ENCODE measurements at regions not wholly inside any gene's neighbourhood (a gene's known extent, or its start where the extent isn't known, plus 50 kb on each side); places are given as distances from the start of the nearest gene placed in this dataset.

DNA sequence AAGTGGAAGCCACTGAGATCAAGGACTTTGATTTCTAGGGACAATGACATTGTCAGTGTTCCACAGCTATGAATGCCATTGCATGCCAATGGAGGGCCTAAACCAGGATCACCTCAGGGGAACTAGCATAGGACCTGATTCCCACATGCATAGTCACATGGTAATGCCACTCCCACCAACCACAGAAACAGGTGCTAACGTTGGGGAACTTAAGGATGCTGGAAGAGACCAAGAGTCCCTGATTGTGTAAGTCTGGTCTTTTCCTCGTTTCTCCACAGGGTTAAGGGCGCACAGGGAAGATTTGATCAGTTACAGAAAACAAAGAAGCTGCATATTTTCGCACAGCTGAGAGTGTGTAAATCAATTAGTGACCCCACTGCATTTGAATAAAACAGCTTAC lies 59.4 kb upstream of the CD44 start:
- H3K4me2 ChIP-seq (replicated peaks; ENCODE audit: extremely low read depth, low read length, poor library complexity, severe bottlenecking) = no peak overlapping the region
- intact Hi-C loops (cut with micrococcal nuclease) = loop anchor here in 1 of 2 donors (5.0 to 10.0 kb wide), 3 partner anchors 77 to 225 kb away; no protein-coding TSS in a partner anchor
- no peak overlapping the region for H2AFZ ChIP-seq (ENCODE audit: insufficient read depth, low read depth, low read length, poor library complexity, severe bottlenecking)
- H3K27me3 ChIP-seq (ENCODE audit: control insufficient read depth in 2 of 2, insufficient read depth in 2 of 2, low read length in 2 of 2) = no peaks in the 10 kb centered on the region
- no peaks in the 10 kb centered on the region for H3K36me3 ChIP-seq (replicated peaks in 1 of 2; ENCODE audit: control insufficient read depth in 1 of 2, insufficient read depth in 2 of 2, low read length in 2 of 2)
- TF ChIP-seq, protein P1, sequence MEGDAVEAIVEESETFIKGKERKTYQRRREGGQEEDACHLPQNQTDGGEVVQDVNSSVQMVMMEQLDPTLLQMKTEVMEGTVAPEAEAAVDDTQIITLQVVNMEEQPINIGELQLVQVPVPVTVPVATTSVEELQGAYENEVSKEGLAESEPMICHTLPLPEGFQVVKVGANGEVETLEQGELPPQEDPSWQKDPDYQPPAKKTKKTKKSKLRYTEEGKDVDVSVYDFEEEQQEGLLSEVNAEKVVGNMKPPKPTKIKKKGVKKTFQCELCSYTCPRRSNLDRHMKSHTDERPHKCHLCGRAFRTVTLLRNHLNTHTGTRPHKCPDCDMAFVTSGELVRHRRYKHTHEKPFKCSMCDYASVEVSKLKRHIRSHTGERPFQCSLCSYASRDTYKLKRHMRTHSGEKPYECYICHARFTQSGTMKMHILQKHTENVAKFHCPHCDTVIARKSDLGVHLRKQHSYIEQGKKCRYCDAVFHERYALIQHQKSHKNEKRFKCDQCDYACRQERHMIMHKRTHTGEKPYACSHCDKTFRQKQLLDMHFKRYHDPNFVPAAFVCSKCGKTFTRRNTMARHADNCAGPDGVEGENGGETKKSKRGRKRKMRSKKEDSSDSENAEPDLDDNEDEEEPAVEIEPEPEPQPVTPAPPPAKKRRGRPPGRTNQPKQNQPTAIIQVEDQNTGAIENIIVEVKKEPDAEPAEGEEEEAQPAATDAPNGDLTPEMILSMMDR (IDR thresholded peaks at IDR 0.05) = no peak
- H4K20me1 ChIP-seq (ENCODE audit: insufficient read depth, low read length) = no peaks in the 10 kb centered on the region
- H3K79me2 ChIP-seq (ENCODE audit: insufficient read depth, low read length) = no peaks in the 10 kb centered on the region
- WGBS (ENCODE audit: insufficient coverage) = no CpG with 5 or more reads among the region's 4 CpGs
- H3K9me3 Mint-ChIP-seq = peaks cover 0 to 3% (median under 1%) of the 10 kb centered on the region in 7 donors
- peaks cover 3 to 9% of the 10 kb centered on the region in 2 donors for H3K36me3 Mint-ChIP-seq
- H3K4me1 ChIP-seq (ENCODE audit: control insufficient read depth in 1 of 2, insufficient read depth in 2 of 2, low read length in 2 of 2) = peaks cover 52 to 57% of the 10 kb centered on the region in 2 donors
- H3K4me3 ChIP-seq (replicated peaks in 1 of 3; ENCODE audit: low read depth in 2 of 3, low read length in 3 of 3) = no peak overlapping the region
- H3K9ac ChIP-seq (ENCODE audit: insufficient read depth, low read length, poor library complexity, severe bottlenecking) = no peak overlapping the region
- H3K27me3 Mint-ChIP-seq (ENCODE audit: low read depth in 3 of 3) = peaks cover 0 to 2% (median 0%) of the 10 kb centered on the region in 3 donors
- no peak overlapping the region for H3K4me3 Mint-ChIP-seq
- no peak overlapping the region for H3K27ac ChIP-seq (ENCODE audit: low read depth in 1 of 2, low read length in 2 of 2)
- H3K4me1 Mint-ChIP-seq = peaks cover 67% of the 10 kb centered on the region
- H3K9me3 ChIP-seq (replicated peaks in 1 of 2; ENCODE audit: control insufficient read depth in 1 of 2, insufficient read depth in 1 of 2, low read length in 2 of 2) = no peaks in the 10 kb centered on the region
- peak in 1 of 3 donors; percentile 80 for DNase-seq
- peak overlapping the region in 4 of 7 donors; percentile 71 to 96 (median 79) for H3K27ac Mint-ChIP-seq

DNA sequence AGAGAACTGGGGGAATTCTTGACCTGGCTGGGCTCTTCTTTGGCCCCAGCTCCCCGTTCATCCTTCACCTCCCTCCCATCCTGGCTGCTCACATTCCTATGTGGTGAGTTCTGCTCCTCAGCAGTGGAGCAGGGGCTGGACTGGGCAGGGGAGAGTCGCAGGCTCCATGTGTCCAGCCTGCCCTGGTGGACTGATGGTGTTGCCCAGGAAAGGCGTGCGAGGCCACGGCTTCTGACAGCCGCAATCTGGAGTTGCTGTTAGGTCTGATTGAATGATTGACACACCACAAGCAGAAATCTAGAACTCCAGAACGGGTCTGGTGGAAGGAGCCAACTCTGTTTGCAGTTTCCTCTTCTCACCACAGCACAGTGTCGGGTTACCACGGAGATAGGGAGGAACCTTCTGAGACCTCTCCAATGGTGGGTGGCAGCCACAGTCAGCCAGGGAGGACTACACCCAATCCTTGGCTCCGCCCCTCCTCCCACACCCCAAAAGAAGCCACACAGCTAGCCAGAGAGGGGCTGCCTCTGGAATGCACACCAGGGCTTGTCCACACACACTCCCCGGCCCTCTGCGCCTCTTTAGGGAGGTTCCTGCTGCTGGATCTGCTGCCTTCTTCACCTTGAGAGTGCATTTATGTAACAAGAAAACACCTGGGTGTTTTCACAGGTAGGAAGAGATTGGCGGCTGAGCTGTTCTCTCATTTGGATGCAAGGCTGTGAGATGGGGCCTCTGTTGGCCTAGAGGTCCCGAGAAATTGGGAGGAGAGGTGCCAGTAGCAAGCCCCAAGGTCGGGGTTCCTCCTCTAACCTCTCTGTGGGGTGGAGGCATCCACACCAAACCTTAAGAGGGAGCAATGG lies 56.4 kb upstream of the CD44 start:
- peak overlapping the region; percentile 97 to 100 (median 99) for H3K27ac Mint-ChIP-seq
- H3K27ac ChIP-seq (ENCODE audit: low read depth in 1 of 2, low read length in 2 of 2) = peak overlapping the region; percentile 99 to 100
- peaks cover 0 to 2% (median 0%) of the 10 kb centered on the region in 3 donors for H3K27me3 Mint-ChIP-seq (ENCODE audit: low read depth in 3 of 3)
- H3K4me2 ChIP-seq (replicated peaks; ENCODE audit: extremely low read depth, low read length, poor library complexity, severe bottlenecking) = peak overlapping the region; percentile 53
- peak overlapping the region; percentile 48 for H2AFZ ChIP-seq (ENCODE audit: insufficient read depth, low read depth, low read length, poor library complexity, severe bottlenecking)
- no peaks in the 10 kb centered on the region for H3K27me3 ChIP-seq (ENCODE audit: control insufficient read depth in 2 of 2, insufficient read depth in 2 of 2, low read length in 2 of 2)
- peak overlapping the region; percentile 43 to 80 for H3K4me3 Mint-ChIP-seq
- H3K9ac ChIP-seq (ENCODE audit: insufficient read depth, low read length, poor library complexity, severe bottlenecking) = peak overlapping the region; percentile 86
- peaks cover 57 to 58% of the 10 kb centered on the region in 2 donors for H3K4me1 ChIP-seq (ENCODE audit: control insufficient read depth in 1 of 2, insufficient read depth in 2 of 2, low read length in 2 of 2)
- no peaks in the 10 kb centered on the region for H3K36me3 ChIP-seq (replicated peaks in 1 of 2; ENCODE audit: control insufficient read depth in 1 of 2, insufficient read depth in 2 of 2, low read length in 2 of 2)
- H3K79me2 ChIP-seq (ENCODE audit: insufficient read depth, low read length) = no peaks in the 10 kb centered on the region
- peaks cover 3 to 11% of the 10 kb centered on the region in 2 donors for H3K36me3 Mint-ChIP-seq
- no peaks in the 10 kb centered on the region for H3K9me3 Mint-ChIP-seq
- 35% methylated on average over 5 of the region's 15 CpGs for WGBS (ENCODE audit: insufficient coverage)
- H3K9me3 ChIP-seq (replicated peaks in 1 of 2; ENCODE audit: control insufficient read depth in 1 of 2, insufficient read depth in 1 of 2, low read length in 2 of 2) = no peaks in the 10 kb centered on the region
- peak overlapping the region in 1 of 3 experiments; percentile 43 for H3K4me3 ChIP-seq (replicated peaks in 1 of 3; ENCODE audit: low read depth in 2 of 3, low read length in 3 of 3)
- H3K4me1 Mint-ChIP-seq = peaks cover 70% of the 10 kb centered on the region
- intact Hi-C loops (cut with micrococcal nuclease) = loop anchor here (2.0 to 10.0 kb wide), 5 partner anchors 52 to 222 kb away; no protein-coding TSS in a partner anchor
- TF ChIP-seq, protein P1 (IDR thresholded peaks at IDR 0.05) = no peak
- peak; percentile 95 to 98 (median 97) for DNase-seq
- H4K20me1 ChIP-seq (ENCODE audit: insufficient read depth, low read length) = no peaks in the 10 kb centered on the region

Data from CD14-positive monocyte (primary cell).